H9 (cell line): ENCODE measurements at regions not wholly inside any gene's neighbourhood (a gene's known extent, or its start where the extent isn't known, plus 50 kb on each side); places are given as distances from the start of the nearest gene placed in this dataset.

ENCODE experiments used
- DNase-seq: peaks from one replicate; pipeline ENCODE4 v3.0.0-alpha.2; 2017
- H2AFZ ChIP-seq: one replicate; pipeline ENCODE4 v1.6.1; 2013; ENCODE audit warnings: mild to moderate bottlenecking, low read length, control low read depth, moderate library complexity
- H2AK5ac ChIP-seq: 2 replicates; pipeline ENCODE4 v1.6.1; 2013; ENCODE audit warnings: low read length, control low read depth, mixed read lengths; ENCODE audit not compliant: insufficient read length
- H2BK120ac ChIP-seq: one replicate; pipeline ENCODE4 v1.6.1; 2013; ENCODE audit warnings: low read depth, mild to moderate bottlenecking, low read length, control low read depth, inconsistent platforms; ENCODE audit not compliant: poor library complexity, severe bottlenecking
- H2BK12ac ChIP-seq: 2 replicates; pipeline ENCODE4 v1.6.1; 2013; ENCODE audit warnings: low read length, control low read depth, mixed read lengths, low read depth; ENCODE audit not compliant: insufficient read length
- H2BK15ac ChIP-seq: 2 replicates; pipeline ENCODE4 v1.6.1; 2013; ENCODE audit warnings: low read depth, low read length, control low read depth
- H2BK20ac ChIP-seq: one replicate; pipeline ENCODE4 v1.6.1; 2013; ENCODE audit warnings: low read depth, mild to moderate bottlenecking, low read length, control low read depth, inconsistent platforms; ENCODE audit not compliant: poor library complexity, severe bottlenecking
- H2BK5ac ChIP-seq: 2 replicates; pipeline ENCODE4 v1.6.1; 2013; ENCODE audit warnings: low read length, control low read depth, mixed read lengths; ENCODE audit not compliant: insufficient read length
- H3K14ac ChIP-seq: 2 replicates; pipeline ENCODE4 v1.6.1; 2013; ENCODE audit warnings: low read length, control low read depth; ENCODE audit not compliant: insufficient read depth
- H3K18ac ChIP-seq: 2 replicates; pipeline ENCODE4 v1.6.1; 2013; ENCODE audit warnings: low read depth, mild to moderate bottlenecking, mixed read lengths, low read length, control low read depth; ENCODE audit not compliant: insufficient read length
- H3K23ac ChIP-seq: 2 replicates; pipeline ENCODE4 v1.6.1; 2013; ENCODE audit warnings: low read length, control low read depth, mixed read lengths, low read depth; ENCODE audit not compliant: insufficient read length
- H3K23me2 ChIP-seq: 2 replicates; pipeline ENCODE4 v1.6.1; 2013; ENCODE audit warnings: low read depth, mild to moderate bottlenecking, mixed read lengths, low read length, control low read depth; ENCODE audit not compliant: insufficient read length, poor library complexity, severe bottlenecking
- H3K27ac ChIP-seq: 2 replicates; pipeline ENCODE4 v1.5.1; 2013; ENCODE audit warnings: low read length, control low read depth, mixed read lengths, low read depth; ENCODE audit not compliant: insufficient read length
- H3K27me3 ChIP-seq: 2 replicates; pipeline ENCODE4 v1.6.1; 2013; ENCODE audit warnings: low read length, control low read depth, inconsistent platforms; ENCODE audit not compliant: insufficient read depth
- H3K4ac ChIP-seq: 2 replicates; pipeline ENCODE4 v1.6.1; 2013; ENCODE audit warnings: low read depth, mild to moderate bottlenecking, control low read depth, inconsistent platforms, low read length, moderate library complexity
- H3K4me1 ChIP-seq: 2 replicates; pipeline ENCODE4 v1.6.1; 2013; ENCODE audit warnings: low read length, control low read depth, inconsistent platforms; ENCODE audit not compliant: insufficient read depth
- H3K4me2 ChIP-seq: 2 replicates; pipeline ENCODE4 v1.6.1; 2013; ENCODE audit warnings: low read length, control low read depth, mixed read lengths; ENCODE audit not compliant: insufficient read length, insufficient read depth
- H3K56ac ChIP-seq: 2 replicates; pipeline ENCODE4 v1.6.1; 2013; ENCODE audit warnings: low read depth, mild to moderate bottlenecking, mixed read lengths, low read length, control low read depth; ENCODE audit not compliant: insufficient read length
- H3K79me1 ChIP-seq: 2 replicates; pipeline ENCODE4 v1.6.1; 2013; ENCODE audit warnings: low read depth, mild to moderate bottlenecking, moderate library complexity, low read length, control low read depth, inconsistent platforms; ENCODE audit not compliant: insufficient read depth, poor library complexity, severe bottlenecking
- H3K79me2 ChIP-seq: 2 replicates; pipeline ENCODE4 v1.6.1; 2013; ENCODE audit warnings: low read length, control low read depth, inconsistent platforms; ENCODE audit not compliant: insufficient read depth
- H3K9ac ChIP-seq: 2 replicates; pipeline ENCODE4 v1.6.1; 2013; ENCODE audit warnings: low read length, control low read depth, mixed read lengths; ENCODE audit not compliant: insufficient read length; ENCODE audit errors: extremely low read depth
- H3K9me3 ChIP-seq: one replicate; pipeline ENCODE4 v1.6.1; 2013; ENCODE audit warnings: low read depth, low read length, inconsistent platforms; ENCODE audit not compliant: control insufficient read depth
- H3T11ph ChIP-seq: one replicate; pipeline ENCODE4 v1.6.1; 2013; ENCODE audit warnings: mild to moderate bottlenecking, low read length, control low read depth, inconsistent platforms
- H4K20me1 ChIP-seq: one replicate; pipeline ENCODE4 v1.6.1; 2013; ENCODE audit not compliant: control insufficient read depth, insufficient read length, insufficient read depth
- H4K5ac ChIP-seq: 2 replicates; pipeline ENCODE4 v1.6.1; 2013; ENCODE audit warnings: low read depth, mild to moderate bottlenecking, mixed read lengths, low read length, control low read depth; ENCODE audit not compliant: insufficient read length
- H4K8ac ChIP-seq: replicated peaks from 2 replicates; pipeline ENCODE4 v1.6.1; 2013; ENCODE audit warnings: low read length, control low read depth, mixed read lengths, low read depth; ENCODE audit not compliant: insufficient read length
- H4K91ac ChIP-seq: 2 replicates; pipeline ENCODE4 v1.6.1; 2013; ENCODE audit warnings: low read depth, mild to moderate bottlenecking, moderate library complexity, mixed read lengths, low read length, control low read depth; ENCODE audit not compliant: insufficient read length
- H3K27ac Mint-ChIP-seq, 3 experiments: 2 replicates in 2 of 3; 3 replicates in 1 of 3; pipeline ENCODE4 v1.8.0; 2020 to 2021; ENCODE audit warnings: mixed read lengths in 3 of 3, mild to moderate bottlenecking in 1 of 3, moderate library complexity in 1 of 3
- H3K27me3 Mint-ChIP-seq: 2 replicates; pipeline ENCODE4 v1.8.0; 2021; ENCODE audit warnings: low read depth, mild to moderate bottlenecking, moderate library complexity, mixed read lengths
- H3K36me3 Mint-ChIP-seq, 3 experiments: 2 replicates in 2 of 3; 3 replicates in 1 of 3; pipeline ENCODE4 v1.8.0; 2020 to 2021; ENCODE audit warnings: low read depth in 3 of 3, mixed read lengths in 3 of 3; ENCODE audit not compliant: insufficient read depth in 1 of 3
- H3K4me1 Mint-ChIP-seq, 2 experiments: 2 replicates each; pipeline ENCODE4 v1.8.0; 2020; ENCODE audit warnings: mixed read lengths in 2 of 2
- H3K4me3 Mint-ChIP-seq, 2 experiments: 2 replicates in 1 of 2; 3 replicates in 1 of 2; pipeline ENCODE4 v1.8.0; 2020 to 2021; ENCODE audit warnings: mild to moderate bottlenecking in 2 of 2, mixed read lengths in 2 of 2, moderate library complexity in 1 of 2
- H3K9me3 Mint-ChIP-seq, 2 experiments: 2 replicates in 1 of 2; 3 replicates in 1 of 2; pipeline ENCODE4 v1.8.0; 2020; ENCODE audit warnings: mild to moderate bottlenecking in 2 of 2, mixed read lengths in 2 of 2, moderate library complexity in 1 of 2
- WGBS: extraction: QIAGEN DNeasy Blood & Tissue Kit; methylation state at CpG from one replicate; pipeline ENCODE4 v1.1.7; 2013; ENCODE audit warnings: missing lambda C conversion rate, low lambda C conversion rate, mixed read lengths; ENCODE audit not compliant: insufficient read length; ENCODE audit errors: extremely low coverage; 5-methylcytosine and 5-hydroxymethylcytosine counted together
- TF ChIP-seq, protein P1 (sequence below): fragments of 200-600 bp; sonication (generic); conservative IDR thresholded peaks from 3 replicates; pipeline ENCODE4 v1.8.0; 2021; ENCODE audit warnings: antibody characterized with exemption, mild to moderate bottlenecking

DNA sequence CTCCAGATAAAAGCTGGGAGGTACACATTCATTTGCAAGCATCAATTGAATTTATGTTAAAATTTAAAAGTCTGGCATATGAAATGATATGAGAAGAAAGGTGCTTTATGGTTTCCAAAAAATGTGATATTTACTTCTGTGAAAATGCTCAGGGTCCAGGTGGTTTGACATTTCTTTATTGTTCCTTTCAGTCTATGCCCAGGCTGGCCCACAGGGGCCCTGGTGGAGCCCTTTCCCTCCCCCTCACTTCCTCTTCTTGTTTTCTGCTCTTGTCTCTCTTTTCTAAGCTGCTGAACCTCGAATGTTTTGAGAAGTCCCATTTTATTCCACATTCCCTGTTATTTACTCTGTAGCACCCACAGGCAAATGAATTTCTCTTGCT is 127.8 kb downstream of the HS3ST3B1 start:
- no peaks in the 10 kb centered on the region for H3K23me2 ChIP-seq
- H3K56ac ChIP-seq: no peak overlapping the region
- no peak overlapping the region for H2BK120ac ChIP-seq
- TF ChIP-seq, protein P1, sequence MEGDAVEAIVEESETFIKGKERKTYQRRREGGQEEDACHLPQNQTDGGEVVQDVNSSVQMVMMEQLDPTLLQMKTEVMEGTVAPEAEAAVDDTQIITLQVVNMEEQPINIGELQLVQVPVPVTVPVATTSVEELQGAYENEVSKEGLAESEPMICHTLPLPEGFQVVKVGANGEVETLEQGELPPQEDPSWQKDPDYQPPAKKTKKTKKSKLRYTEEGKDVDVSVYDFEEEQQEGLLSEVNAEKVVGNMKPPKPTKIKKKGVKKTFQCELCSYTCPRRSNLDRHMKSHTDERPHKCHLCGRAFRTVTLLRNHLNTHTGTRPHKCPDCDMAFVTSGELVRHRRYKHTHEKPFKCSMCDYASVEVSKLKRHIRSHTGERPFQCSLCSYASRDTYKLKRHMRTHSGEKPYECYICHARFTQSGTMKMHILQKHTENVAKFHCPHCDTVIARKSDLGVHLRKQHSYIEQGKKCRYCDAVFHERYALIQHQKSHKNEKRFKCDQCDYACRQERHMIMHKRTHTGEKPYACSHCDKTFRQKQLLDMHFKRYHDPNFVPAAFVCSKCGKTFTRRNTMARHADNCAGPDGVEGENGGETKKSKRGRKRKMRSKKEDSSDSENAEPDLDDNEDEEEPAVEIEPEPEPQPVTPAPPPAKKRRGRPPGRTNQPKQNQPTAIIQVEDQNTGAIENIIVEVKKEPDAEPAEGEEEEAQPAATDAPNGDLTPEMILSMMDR: no peak
- H3K79me1 ChIP-seq: no peaks in the 10 kb centered on the region
- no peak overlapping the region for H3K27ac Mint-ChIP-seq
- H3K23ac ChIP-seq: no peak overlapping the region
- H3K27ac ChIP-seq: no peak overlapping the region
- no peak overlapping the region for H2AFZ ChIP-seq
- H2BK20ac ChIP-seq: no peak overlapping the region
- H3K9me3 ChIP-seq: no peaks in the 10 kb centered on the region
- no CpG with 5 or more reads among the region's 1 CpG for WGBS
- no peak overlapping the region for H2BK12ac ChIP-seq
- no peak overlapping the region for H3K4ac ChIP-seq
- no peak overlapping the region for H3K4me2 ChIP-seq
- H3K9me3 Mint-ChIP-seq: no peaks in the 10 kb centered on the region; a peak in 2 of 5 replicates
- H4K91ac ChIP-seq: no peak overlapping the region
- H2BK15ac ChIP-seq: no peak overlapping the region
- no peaks in the 10 kb centered on the region; the same call in 1 of the 2 replicates for H3K4me1 ChIP-seq
- H3K4me1 Mint-ChIP-seq: peaks cover 7 to 9% of the 10 kb centered on the region in 2 experiments
- H3K9ac ChIP-seq: no peak overlapping the region
- H3K79me2 ChIP-seq: no peaks in the 10 kb centered on the region
- H4K8ac ChIP-seq: no peak overlapping the region
- no peak overlapping the region for H2AK5ac ChIP-seq
- no peak overlapping the region for H2BK5ac ChIP-seq
- no peak overlapping the region for H3K18ac ChIP-seq
- no peak for DNase-seq
- H3K36me3 Mint-ChIP-seq: no peaks in the 10 kb centered on the region
- H3K27me3 Mint-ChIP-seq: no peaks in the 10 kb centered on the region; the same call in 1 of the 2 replicates
- no peak overlapping the region for H4K5ac ChIP-seq
- H3K4me3 Mint-ChIP-seq: no peak overlapping the region
- H3T11ph ChIP-seq: no peak overlapping the region
- H3K14ac ChIP-seq: no peak overlapping the region
- no peaks in the 10 kb centered on the region for H3K27me3 ChIP-seq
- H4K20me1 ChIP-seq: no peaks in the 10 kb centered on the region
